ENCODE measurements at regions not wholly inside any gene's neighbourhood (a gene's known extent, or its start where the extent isn't known, plus 50 kb on each side); places are given as distances from the start of the nearest gene placed in this dataset.
"Not testable (repeated sequence)": the region's sequence is repeated elsewhere in the genome, so short reads cannot be mapped to it uniquely, and the experiment has no call there.

DNA sequence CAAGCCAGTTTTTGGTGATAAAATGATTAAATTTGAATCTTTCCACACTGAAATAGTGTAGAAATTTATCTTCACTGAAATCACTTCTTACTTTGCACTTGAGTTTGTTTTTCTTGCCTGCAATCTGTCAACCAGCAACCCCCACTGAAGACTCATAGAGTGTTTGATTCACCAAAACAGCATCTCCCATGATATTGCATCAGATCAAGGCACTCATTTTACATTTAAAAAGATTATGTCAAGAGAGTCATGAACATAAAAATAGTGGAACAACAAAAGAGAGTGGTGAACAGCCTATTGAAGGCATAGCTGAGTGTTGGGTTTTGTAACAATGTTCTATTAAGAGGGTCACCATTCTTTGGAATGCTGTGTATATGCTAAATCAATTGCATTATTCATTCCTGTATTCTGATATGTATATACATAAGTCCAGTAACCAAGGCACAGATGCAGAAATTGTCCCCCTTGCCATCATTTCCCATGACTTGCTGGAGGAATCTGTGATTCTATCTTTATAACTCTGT, 1934.9 kb downstream of the ARAP2 start:
- no peak for TF ChIP-seq CTCF (IDR thresholded peaks at IDR 0.05; ENCODE audit: unreplicated experiment)
- no peak for DNase-seq
- Mint-ChIP-seq H3K27me3 (ENCODE audit: unreplicated experiment) (no peaks in the 10 kb centered on the region), H3K9me3 (ENCODE audit: low read depth, unreplicated experiment) (peaks cover 12% of the 10 kb centered on the region), H3K27ac (ENCODE audit: unreplicated experiment) (no peak overlapping the region), H3K4me1 (ENCODE audit: low read depth, unreplicated experiment) (no peaks in the 10 kb centered on the region), H3K36me3 (ENCODE audit: insufficient read depth, unreplicated experiment) (no peaks in the 10 kb centered on the region), H3K4me3 (ENCODE audit: low read depth, unreplicated experiment) (no peak overlapping the region)
- CTCF ChIA-PET: no interaction called here
- intact Hi-C loops (cut with micrococcal nuclease; ENCODE audit: unreplicated experiment): no loop called here
- BruUV-seq (replicated peaks): no TSS peak

GRCh38 chr4:34318773-34319172, 1925.5 kb downstream of the ARAP2 start:
- Mint-ChIP-seq H3K4me1 (ENCODE audit: low read depth, unreplicated experiment) (no peaks in the 10 kb centered on the region), H3K27ac (ENCODE audit: unreplicated experiment) (no peak overlapping the region), H3K9me3 (ENCODE audit: low read depth, unreplicated experiment) (peaks cover 2% of the 10 kb centered on the region), H3K27me3 (ENCODE audit: unreplicated experiment) (no peaks in the 10 kb centered on the region), H3K36me3 (ENCODE audit: insufficient read depth, unreplicated experiment) (no peaks in the 10 kb centered on the region), H3K4me3 (ENCODE audit: low read depth, unreplicated experiment) (no peak overlapping the region)
- no peak for TF ChIP-seq CTCF (IDR thresholded peaks at IDR 0.05; ENCODE audit: unreplicated experiment)
- intact Hi-C loops (cut with micrococcal nuclease; ENCODE audit: unreplicated experiment): no loop called here
- no peak for DNase-seq
- BruUV-seq (replicated peaks): no TSS peak
- CTCF ChIA-PET: no interaction called here

- H3K27me3 Mint-ChIP-seq (ENCODE audit: unreplicated experiment): no peaks in the 10 kb centered on the region
- TF ChIP-seq CTCF (IDR thresholded peaks at IDR 0.05; ENCODE audit: unreplicated experiment): no peak
- intact Hi-C loops (cut with micrococcal nuclease; ENCODE audit: unreplicated experiment): no loop called here
- no peak for DNase-seq
- BruUV-seq (replicated peaks): no TSS peak
- CTCF ChIA-PET: no interaction called here
- H3K4me3 Mint-ChIP-seq (ENCODE audit: low read depth, unreplicated experiment): no peak overlapping the region
- H3K4me1 Mint-ChIP-seq (ENCODE audit: low read depth, unreplicated experiment): no peaks in the 10 kb centered on the region
- no peak overlapping the region for H3K27ac Mint-ChIP-seq (ENCODE audit: unreplicated experiment)
- peaks cover 11% of the 10 kb centered on the region for H3K9me3 Mint-ChIP-seq (ENCODE audit: low read depth, unreplicated experiment)
- no peaks in the 10 kb centered on the region for H3K36me3 Mint-ChIP-seq (ENCODE audit: insufficient read depth, unreplicated experiment)
These were observed 1920.6 kb downstream of the ARAP2 start for GRCh38 chr4:34323549-34324320.

GRCh38 chr4:34328939-34329338, 1915.4 kb downstream of the ARAP2 start:
- CTCF ChIA-PET: no interaction called here
- no peaks in the 10 kb centered on the region for H3K27me3 Mint-ChIP-seq (ENCODE audit: unreplicated experiment)
- no peak overlapping the region for H3K27ac Mint-ChIP-seq (ENCODE audit: unreplicated experiment)
- H3K4me1 Mint-ChIP-seq (ENCODE audit: low read depth, unreplicated experiment): no peaks in the 10 kb centered on the region
- TF ChIP-seq CTCF (IDR thresholded peaks at IDR 0.05; ENCODE audit: unreplicated experiment): no peak
- H3K4me3 Mint-ChIP-seq (ENCODE audit: low read depth, unreplicated experiment): no peak overlapping the region
- no peak for DNase-seq
- H3K9me3 Mint-ChIP-seq (ENCODE audit: low read depth, unreplicated experiment): peaks cover 16% of the 10 kb centered on the region
- H3K36me3 Mint-ChIP-seq (ENCODE audit: insufficient read depth, unreplicated experiment): no peaks in the 10 kb centered on the region
- intact Hi-C loops (cut with micrococcal nuclease; ENCODE audit: unreplicated experiment): no loop called here
- no TSS peak for BruUV-seq (replicated peaks)

- DNase-seq; BruUV-seq (replicated peaks); H3K9me3 Mint-ChIP-seq (ENCODE audit: low read depth, unreplicated experiment); H3K27ac Mint-ChIP-seq (ENCODE audit: unreplicated experiment); H3K4me1 Mint-ChIP-seq (ENCODE audit: low read depth, unreplicated experiment); intact Hi-C loops (cut with micrococcal nuclease; ENCODE audit: unreplicated experiment); CTCF ChIA-PET; H3K4me3 Mint-ChIP-seq (ENCODE audit: low read depth, unreplicated experiment); H3K36me3 Mint-ChIP-seq (ENCODE audit: insufficient read depth, unreplicated experiment); H3K27me3 Mint-ChIP-seq (ENCODE audit: unreplicated experiment): not testable (repeated sequence)
These were observed 1909.2 kb downstream of the ARAP2 start for GRCh38 chr4:34335156-34335555.

DNA sequence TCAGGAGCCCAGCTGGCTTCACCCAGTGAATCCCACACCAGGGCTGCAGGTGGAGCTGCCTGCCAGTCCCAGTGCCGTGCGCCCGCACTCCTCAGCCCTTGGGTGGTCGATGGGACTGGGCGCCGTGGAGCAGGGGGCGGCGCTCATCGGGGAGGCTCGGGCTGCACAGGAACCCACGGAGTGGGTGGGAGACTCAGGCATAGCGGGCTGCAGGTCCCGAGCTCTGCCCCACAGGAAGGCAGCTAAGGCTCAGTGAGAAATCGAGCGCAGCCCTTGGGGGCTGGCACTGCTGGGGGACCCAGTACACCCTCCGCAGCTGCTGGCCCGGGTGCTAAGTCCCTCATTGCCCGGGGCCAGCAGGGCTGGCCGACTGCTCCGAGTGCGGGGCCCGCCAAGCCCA, 1908.8 kb downstream of the ARAP2 start:
- BruUV-seq (replicated peaks); H3K27ac Mint-ChIP-seq (ENCODE audit: unreplicated experiment); H3K4me1 Mint-ChIP-seq (ENCODE audit: low read depth, unreplicated experiment); DNase-seq; CTCF ChIA-PET; H3K36me3 Mint-ChIP-seq (ENCODE audit: insufficient read depth, unreplicated experiment); H3K4me3 Mint-ChIP-seq (ENCODE audit: low read depth, unreplicated experiment); H3K27me3 Mint-ChIP-seq (ENCODE audit: unreplicated experiment); intact Hi-C loops (cut with micrococcal nuclease; ENCODE audit: unreplicated experiment); H3K9me3 Mint-ChIP-seq (ENCODE audit: low read depth, unreplicated experiment): not testable (repeated sequence)

Data from Calu3 (cell line).